ENCODE measurements at regions not wholly inside any gene's neighbourhood (a gene's known extent, or its start where the extent isn't known, plus 50 kb on each side); places are given as distances from the start of the nearest gene placed in this dataset.

DNA sequence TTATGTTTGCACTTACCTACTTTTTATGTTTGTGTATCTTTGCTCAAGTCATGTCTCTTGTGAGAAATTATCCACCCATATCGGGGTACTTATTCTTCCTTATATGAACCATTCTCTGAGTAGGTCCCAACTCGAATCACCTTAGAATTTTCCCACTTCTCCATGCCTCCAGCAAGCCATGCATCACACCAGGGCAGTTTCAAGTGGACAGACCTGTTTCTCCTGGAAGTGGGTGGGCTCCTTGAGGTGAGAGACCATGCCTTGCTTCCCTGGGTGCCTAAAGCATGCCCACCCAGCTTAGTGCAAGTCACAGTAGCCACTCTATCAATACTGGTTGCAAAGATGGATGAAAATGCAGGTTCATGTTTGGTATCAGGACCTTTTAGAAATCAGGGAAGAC, 187.2 kb downstream of the KIT start:
- no peak for ATAC-seq (ENCODE audit: insufficient read depth, low read depth)
- H3K27ac ChIP-seq (ENCODE audit: low read length), result no peak overlapping the region
- no peaks in the 10 kb centered on the region for H3K9me3 ChIP-seq (ENCODE audit: insufficient read depth, low read length, severe bottlenecking)
- no peaks in the 10 kb centered on the region for H3K79me2 ChIP-seq (ENCODE audit: insufficient read depth, low read length)
- no peak for TF ChIP-seq EZH2 (IDR thresholded peaks at IDR 0.05; ENCODE audit: borderline replicate concordance, low read depth, low read length, severe bottlenecking)
- TF ChIP-seq, protein P1, sequence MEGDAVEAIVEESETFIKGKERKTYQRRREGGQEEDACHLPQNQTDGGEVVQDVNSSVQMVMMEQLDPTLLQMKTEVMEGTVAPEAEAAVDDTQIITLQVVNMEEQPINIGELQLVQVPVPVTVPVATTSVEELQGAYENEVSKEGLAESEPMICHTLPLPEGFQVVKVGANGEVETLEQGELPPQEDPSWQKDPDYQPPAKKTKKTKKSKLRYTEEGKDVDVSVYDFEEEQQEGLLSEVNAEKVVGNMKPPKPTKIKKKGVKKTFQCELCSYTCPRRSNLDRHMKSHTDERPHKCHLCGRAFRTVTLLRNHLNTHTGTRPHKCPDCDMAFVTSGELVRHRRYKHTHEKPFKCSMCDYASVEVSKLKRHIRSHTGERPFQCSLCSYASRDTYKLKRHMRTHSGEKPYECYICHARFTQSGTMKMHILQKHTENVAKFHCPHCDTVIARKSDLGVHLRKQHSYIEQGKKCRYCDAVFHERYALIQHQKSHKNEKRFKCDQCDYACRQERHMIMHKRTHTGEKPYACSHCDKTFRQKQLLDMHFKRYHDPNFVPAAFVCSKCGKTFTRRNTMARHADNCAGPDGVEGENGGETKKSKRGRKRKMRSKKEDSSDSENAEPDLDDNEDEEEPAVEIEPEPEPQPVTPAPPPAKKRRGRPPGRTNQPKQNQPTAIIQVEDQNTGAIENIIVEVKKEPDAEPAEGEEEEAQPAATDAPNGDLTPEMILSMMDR (IDR thresholded peaks at IDR 0.05; ENCODE audit: borderline replicate concordance, extremely low read depth, low read length, poor library complexity, severe bottlenecking), result no peak
- no peak overlapping the region for H3K9ac ChIP-seq (ENCODE audit: low read depth, low read length)
- peaks cover 3% of the 10 kb centered on the region for H3K27me3 ChIP-seq (ENCODE audit: insufficient read depth, low read length, poor library complexity)
- H3K4me2 ChIP-seq (ENCODE audit: insufficient read depth, low read length), result no peak overlapping the region
- H2AFZ ChIP-seq (ENCODE audit: low read depth, low read length), result no peak overlapping the region
- DNase-seq, result no peak
- H3K36me3 ChIP-seq (ENCODE audit: insufficient read depth, low read length), result no peaks in the 10 kb centered on the region
- no peaks in the 10 kb centered on the region for H4K20me1 ChIP-seq (ENCODE audit: insufficient read depth, low read length)
- H3K4me1 ChIP-seq (ENCODE audit: insufficient read depth, low read length), result no peaks in the 10 kb centered on the region
- H3K4me3 ChIP-seq (ENCODE audit: low read depth in 1 of 2, low read length in 2 of 2), result no peak overlapping the region

DNA sequence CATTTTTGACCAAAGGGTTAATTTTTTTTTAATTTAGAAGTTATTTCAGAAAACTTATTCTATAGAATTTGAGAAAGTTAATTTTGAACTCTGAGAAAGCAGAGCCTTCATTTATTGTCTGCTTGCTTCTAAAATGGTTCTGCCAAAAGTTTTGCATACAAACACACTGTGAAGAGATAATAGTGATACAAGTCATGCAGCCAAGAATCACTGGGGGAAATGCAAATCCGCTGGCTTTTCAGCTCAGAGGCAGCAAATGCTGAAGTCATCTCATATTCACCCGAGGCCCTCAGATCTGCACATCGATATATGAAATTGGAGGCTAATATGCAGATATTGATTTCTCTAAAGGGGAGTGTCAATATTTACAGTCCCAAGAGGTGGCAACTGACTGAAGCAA, 186.2 kb downstream of the KIT start:
- H3K27me3 ChIP-seq (ENCODE audit: insufficient read depth, low read length, poor library complexity), result peaks cover 3% of the 10 kb centered on the region
- H3K9ac ChIP-seq (ENCODE audit: low read depth, low read length), result no peak overlapping the region
- H2AFZ ChIP-seq (ENCODE audit: low read depth, low read length), result no peak overlapping the region
- H3K4me2 ChIP-seq (ENCODE audit: insufficient read depth, low read length), result no peak overlapping the region
- ATAC-seq (ENCODE audit: insufficient read depth, low read depth) (no peak), DNase-seq (no peak)
- no peaks in the 10 kb centered on the region for H3K9me3 ChIP-seq (ENCODE audit: insufficient read depth, low read length, severe bottlenecking)
- no peaks in the 10 kb centered on the region for H4K20me1 ChIP-seq (ENCODE audit: insufficient read depth, low read length)
- no peak for TF ChIP-seq EZH2 (IDR thresholded peaks at IDR 0.05; ENCODE audit: borderline replicate concordance, low read depth, low read length, severe bottlenecking)
- TF ChIP-seq, protein P1 (IDR thresholded peaks at IDR 0.05; ENCODE audit: borderline replicate concordance, extremely low read depth, low read length, poor library complexity, severe bottlenecking), result no peak
- H3K36me3 ChIP-seq (ENCODE audit: insufficient read depth, low read length), result no peaks in the 10 kb centered on the region
- no peak overlapping the region for H3K27ac ChIP-seq (ENCODE audit: low read length)
- no peaks in the 10 kb centered on the region for H3K4me1 ChIP-seq (ENCODE audit: insufficient read depth, low read length)
- no peak overlapping the region for H3K4me3 ChIP-seq (ENCODE audit: low read depth in 1 of 2, low read length in 2 of 2)
- H3K79me2 ChIP-seq (ENCODE audit: insufficient read depth, low read length), result no peaks in the 10 kb centered on the region

DNA sequence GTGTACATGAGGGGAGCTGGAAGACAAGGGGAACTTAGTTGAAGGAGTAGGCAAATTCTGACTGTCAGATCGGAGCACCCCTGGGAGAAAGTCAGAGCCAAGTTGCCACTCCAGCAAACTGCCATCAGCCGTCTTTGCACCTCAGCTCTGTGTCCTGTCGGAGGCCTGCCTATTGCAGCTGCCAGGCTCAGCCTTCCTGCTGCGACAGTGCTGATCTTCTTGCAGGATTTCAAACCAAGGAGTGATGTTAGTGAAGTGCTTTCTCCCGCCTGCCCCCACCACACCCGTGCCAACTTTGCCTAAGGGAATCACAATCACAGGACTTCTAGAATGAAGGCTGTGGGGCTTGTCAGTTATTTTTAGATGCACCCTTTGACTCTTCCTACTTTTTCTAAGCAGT, 185.3 kb downstream of the KIT start:
- no peak overlapping the region for H3K27ac ChIP-seq (ENCODE audit: low read length)
- no peaks in the 10 kb centered on the region for H3K79me2 ChIP-seq (ENCODE audit: insufficient read depth, low read length)
- H3K27me3 ChIP-seq (ENCODE audit: insufficient read depth, low read length, poor library complexity), result peaks cover 3% of the 10 kb centered on the region
- no peaks in the 10 kb centered on the region for H3K4me1 ChIP-seq (ENCODE audit: insufficient read depth, low read length)
- no peak for ATAC-seq (ENCODE audit: insufficient read depth, low read depth)
- H2AFZ ChIP-seq (ENCODE audit: low read depth, low read length), result no peak overlapping the region
- no peak overlapping the region for H3K9ac ChIP-seq (ENCODE audit: low read depth, low read length)
- TF ChIP-seq, protein P1 (IDR thresholded peaks at IDR 0.05; ENCODE audit: borderline replicate concordance, extremely low read depth, low read length, poor library complexity, severe bottlenecking), result no peak
- no peak for TF ChIP-seq EZH2 (IDR thresholded peaks at IDR 0.05; ENCODE audit: borderline replicate concordance, low read depth, low read length, severe bottlenecking)
- no peak overlapping the region for H3K4me3 ChIP-seq (ENCODE audit: low read depth in 1 of 2, low read length in 2 of 2)
- no peaks in the 10 kb centered on the region for H3K36me3 ChIP-seq (ENCODE audit: insufficient read depth, low read length)
- H3K4me2 ChIP-seq (ENCODE audit: insufficient read depth, low read length), result no peak overlapping the region
- no peak for DNase-seq
- no peaks in the 10 kb centered on the region for H3K9me3 ChIP-seq (ENCODE audit: insufficient read depth, low read length, severe bottlenecking)
- H4K20me1 ChIP-seq (ENCODE audit: insufficient read depth, low read length), result no peaks in the 10 kb centered on the region

DNA sequence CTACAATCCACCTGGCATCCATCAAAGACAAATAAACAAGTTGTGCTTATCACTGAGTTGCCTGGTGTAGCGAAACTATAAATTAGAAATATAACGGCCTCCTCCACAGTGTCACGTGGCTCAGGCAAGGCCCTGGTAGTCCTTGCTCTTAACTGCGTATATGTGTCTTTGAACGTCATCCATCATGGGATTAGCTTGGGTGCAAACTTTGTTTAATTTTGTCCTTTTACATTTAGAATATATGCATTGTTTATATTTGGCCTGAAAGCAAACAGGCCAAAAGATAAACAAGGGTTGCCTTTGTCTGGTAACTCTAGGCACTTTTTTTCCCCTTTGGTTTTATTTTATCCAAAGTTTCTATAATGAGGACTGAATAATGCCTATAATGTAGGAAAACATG, 184.9 kb downstream of the KIT start:
- ATAC-seq (ENCODE audit: insufficient read depth, low read depth), result no peak
- Histone ChIP-seq H3K79me2 (ENCODE audit: insufficient read depth, low read length) (no peaks in the 10 kb centered on the region), H3K4me1 (ENCODE audit: insufficient read depth, low read length) (no peaks in the 10 kb centered on the region), H3K4me3 (ENCODE audit: low read depth in 1 of 2, low read length in 2 of 2) (no peak overlapping the region), H2AFZ (ENCODE audit: low read depth, low read length) (no peak overlapping the region), H3K9ac (ENCODE audit: low read depth, low read length) (no peak overlapping the region), H4K20me1 (ENCODE audit: insufficient read depth, low read length) (no peaks in the 10 kb centered on the region), H3K9me3 (ENCODE audit: insufficient read depth, low read length, severe bottlenecking) (no peaks in the 10 kb centered on the region), H3K27ac (ENCODE audit: low read length) (no peak overlapping the region), H3K27me3 (ENCODE audit: insufficient read depth, low read length, poor library complexity) (peaks cover 3% of the 10 kb centered on the region), H3K4me2 (ENCODE audit: insufficient read depth, low read length) (no peak overlapping the region), H3K36me3 (ENCODE audit: insufficient read depth, low read length) (no peaks in the 10 kb centered on the region)
- TF ChIP-seq, protein P1 (IDR thresholded peaks at IDR 0.05; ENCODE audit: borderline replicate concordance, extremely low read depth, low read length, poor library complexity, severe bottlenecking), result no peak
- TF ChIP-seq EZH2 (IDR thresholded peaks at IDR 0.05; ENCODE audit: borderline replicate concordance, low read depth, low read length, severe bottlenecking), result no peak
- no peak for DNase-seq
